Left kidney (tissue), 1 donor: ENCODE measurements at regions not wholly inside any gene's neighbourhood (a gene's known extent, or its start where the extent isn't known, plus 50 kb on each side); places are given as distances from the start of the nearest gene placed in this dataset.
"Not testable (repeated sequence)": the region's sequence is repeated elsewhere in the genome, so short reads cannot be mapped to it uniquely, and the experiment has no call there.

Experiments
- DNase-seq: peaks from one replicate; pipeline ENCODE4 v3.0.0-alpha.2; 2013

GRCh38 chr11:38562562-38562961 is 1964.5 kb upstream of the RAG2 start:
- no peak for DNase-seq

GRCh38 chr11:38553148-38553547 is 1955.1 kb upstream of the RAG2 start:
- no peak for DNase-seq

- DNase-seq = no peak
Observed at GRCh38 chr11:38547462-38547861, 1949.4 kb upstream of the RAG2 start.

- no peak for DNase-seq
Observed at GRCh38 chr11:38543986-38544385, 1946.0 kb upstream of the RAG2 start.

- DNase-seq = no peak
Observed at GRCh38 chr11:38543311-38543710, 1945.3 kb upstream of the RAG2 start.

- no peak for DNase-seq
Observed at GRCh38 chr11:38538866-38539680, 1941.0 kb upstream of the RAG2 start.

- DNase-seq = no peak
Observed at GRCh38 chr11:38530226-38530625, 1932.2 kb upstream of the RAG2 start.

- DNase-seq = no peak
Observed at GRCh38 chr11:38524945-38525344, 1926.9 kb upstream of the RAG2 start.

GRCh38 chr11:38517991-38518390 is 1920.0 kb upstream of the RAG2 start:
- no peak for DNase-seq

GRCh38 chr11:38512830-38513229 is 1914.8 kb upstream of the RAG2 start:
- DNase-seq = not testable (repeated sequence)

GRCh38 chr11:38510041-38510440 is 1912.0 kb upstream of the RAG2 start:
- no peak for DNase-seq

GRCh38 chr11:38503876-38504275 is 1905.8 kb upstream of the RAG2 start:
- DNase-seq = no peak

- DNase-seq = no peak
Observed at GRCh38 chr11:38498721-38499120, 1900.7 kb upstream of the RAG2 start.

GRCh38 chr11:38491986-38492385 is 1894.0 kb upstream of the RAG2 start:
- no peak for DNase-seq

- DNase-seq = no peak
Observed at GRCh38 chr11:38481391-38481790, 1883.4 kb upstream of the RAG2 start.

- DNase-seq = no peak
Observed at GRCh38 chr11:38476808-38477575, 1879.0 kb upstream of the RAG2 start.

GRCh38 chr11:38461751-38462150 is 1863.7 kb upstream of the RAG2 start:
- DNase-seq = no peak

- peak; percentile 72 for DNase-seq
Observed at GRCh38 chr11:38460896-38461295, 1862.9 kb upstream of the RAG2 start.

GRCh38 chr11:38460429-38460828 is 1862.4 kb upstream of the RAG2 start:
- no peak for DNase-seq

- DNase-seq = no peak
Observed at GRCh38 chr11:38456371-38456770, 1858.3 kb upstream of the RAG2 start.

- no peak for DNase-seq
Observed at GRCh38 chr11:38448284-38448683, 1850.2 kb upstream of the RAG2 start.

- DNase-seq = no peak
Observed at GRCh38 chr11:38446336-38446735, 1848.3 kb upstream of the RAG2 start.

GRCh38 chr11:38438091-38438490 is 1840.1 kb upstream of the RAG2 start:
- DNase-seq = no peak

GRCh38 chr11:38425578-38425977 is 1827.5 kb upstream of the RAG2 start:
- DNase-seq = no peak
